ENCODE measurements at regions not wholly inside any gene's neighbourhood (a gene's known extent, or its start where the extent isn't known, plus 50 kb on each side); places are given as distances from the start of the nearest gene placed in this dataset.
"Not testable (repeated sequence)": the region's sequence is repeated elsewhere in the genome, so short reads cannot be mapped to it uniquely, and the experiment has no call there.

DNA sequence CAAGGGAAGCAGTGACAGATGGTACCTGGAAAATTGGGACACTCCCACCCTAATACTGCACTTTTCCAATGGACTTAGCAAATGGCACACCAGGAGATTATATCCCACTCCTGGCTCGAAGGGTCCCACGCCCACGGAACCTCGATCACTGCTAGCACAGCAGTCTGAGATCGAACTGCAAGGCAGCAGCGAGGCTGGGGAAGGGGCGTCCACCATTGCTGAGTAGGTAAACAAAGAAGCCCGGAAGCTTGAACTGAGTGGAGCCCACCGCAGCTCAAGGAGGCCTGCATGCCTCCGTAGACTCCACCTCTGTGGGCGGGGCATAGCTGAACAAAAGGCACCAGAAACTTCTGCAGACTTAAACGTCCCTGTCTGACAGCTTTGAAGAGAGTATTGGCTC, 172.6 kb downstream of the CEMIP2 start:
- H3K18ac ChIP-seq (ENCODE audit: extremely low read depth, low read length); H3K9ac ChIP-seq (replicated peaks in 1 of 4; ENCODE audit: extremely low read depth in 1 of 4, low read depth in 3 of 4, low read length in 3 of 4); H4K91ac ChIP-seq (replicated peaks; ENCODE audit: insufficient read length, low read length); H4K20me1 ChIP-seq (replicated peaks in 1 of 2; ENCODE audit: control insufficient read depth in 1 of 2, insufficient read depth in 2 of 2, low read length in 2 of 2); H3K79me1 ChIP-seq (ENCODE audit: low read depth, low read length); H3K23ac ChIP-seq (ENCODE audit: insufficient read length); H3K27me3 ChIP-seq (replicated peaks in 1 of 4; ENCODE audit: control insufficient read depth in 3 of 4, extremely low read depth in 1 of 4, insufficient read depth in 3 of 4, low read length in 3 of 4); H3K4ac ChIP-seq (replicated peaks; ENCODE audit: insufficient read length, low read depth, low read length); H3K4me3 ChIP-seq (ENCODE audit: extremely low read depth in 1 of 4, insufficient read depth in 2 of 4, low read depth in 3 of 4, low read length in 4 of 4); DNase-seq (ENCODE audit: low read depth in 1 of 2, low spot score in 2 of 2); H3K56ac ChIP-seq (replicated peaks; ENCODE audit: insufficient read length, low read depth, low read length); H3K9me3 ChIP-seq (ENCODE audit: insufficient read depth in 2 of 2, low read depth in 1 of 2, low read length in 1 of 2); H2BK15ac ChIP-seq (ENCODE audit: low read length); H4K8ac ChIP-seq (ENCODE audit: extremely low read depth, insufficient read depth, low read length); H3K36me3 ChIP-seq (ENCODE audit: control insufficient read depth in 2 of 4, insufficient read depth in 4 of 4, low read length in 3 of 4); H3K79me2 ChIP-seq (ENCODE audit: control insufficient read depth in 1 of 2, insufficient read depth in 2 of 2, low read length in 2 of 2); H4K5ac ChIP-seq (ENCODE audit: insufficient read length, low read depth, low read length); H2AFZ ChIP-seq (ENCODE audit: low read length); H2BK120ac ChIP-seq (replicated peaks; ENCODE audit: low read depth, low read length); POLR2A ChIA-PET (ENCODE audit: partially characterized antibody); H3K4me1 ChIP-seq (replicated peaks in 1 of 4; ENCODE audit: control insufficient read depth in 3 of 4, insufficient read depth in 4 of 4, low read length in 3 of 4); FAIRE-seq; H2BK5ac ChIP-seq (ENCODE audit: low read depth, low read length); H3K23me2 ChIP-seq (ENCODE audit: low read depth, low read length); H2BK20ac ChIP-seq (ENCODE audit: low read length); H3K4me2 ChIP-seq (ENCODE audit: insufficient read depth in 1 of 2, low read depth in 2 of 2, low read length in 2 of 2); H2BK12ac ChIP-seq (ENCODE audit: low read depth, low read length); H3K14ac ChIP-seq (ENCODE audit: insufficient read length); H2AK5ac ChIP-seq (ENCODE audit: low read depth, low read length); H3K27ac ChIP-seq (ENCODE audit: low read depth, low read length): not testable (repeated sequence)
- CTCF ChIA-PET (ENCODE audit: partially characterized antibody): interaction anchor here (0.9 to 1.7 kb wide), 2 partner anchors 9 to 35 kb away, joined by 3 to 4 read pairs; no protein-coding TSS in a partner anchor
- WGBS, 2 experiments (ENCODE audit: extremely low coverage in 1 of 2, insufficient coverage in 1 of 2, insufficient read length in 1 of 2, insufficient replicate concordance in 2 of 2, low coverage in 1 of 2, low lambda C conversion rate in 2 of 2, missing lambda C conversion rate in 1 of 2): 82% methylated on average over 12 of the region's 12 CpGs; no CpG with 5 or more reads in 1 of the 2 experiments
